Liver (tissue), 7 donors: ENCODE measurements at regions not wholly inside any gene's neighbourhood (a gene's known extent, or its start where the extent isn't known, plus 50 kb on each side); places are given as distances from the start of the nearest gene placed in this dataset.

Source experiments
- DNase-seq: peaks from one replicate; pipeline ENCODE4 v3.0.0-alpha.2; 2017; ENCODE audit warnings: low spot score
- H3K27ac ChIP-seq, 2 donors: one replicate each; pipeline ENCODE4 v1.7.0; 2013; ENCODE audit warnings: inconsistent platforms in 2 of 2, low read length in 2 of 2, control low read depth in 1 of 2, low read depth in 1 of 2, mild to moderate bottlenecking in 1 of 2
- H3K27me3 ChIP-seq, 4 donors: one replicate each; pipeline versions ENCODE4 v1.6.1 to v1.7.0; 2013; ENCODE audit warnings: low read length in 3 of 4, inconsistent platforms in 1 of 4, mild to moderate bottlenecking in 1 of 4, moderate library complexity in 1 of 4; ENCODE audit not compliant: control insufficient read depth in 4 of 4, insufficient read depth in 4 of 4
- H3K36me3 ChIP-seq, 4 donors: one replicate each; pipeline versions ENCODE4 v1.6.1 to v1.7.0; 2013; ENCODE audit warnings: low read length in 3 of 4, mild to moderate bottlenecking in 3 of 4, low read depth in 1 of 4, moderate library complexity in 1 of 4; ENCODE audit not compliant: control insufficient read depth in 4 of 4, insufficient read depth in 3 of 4
- H3K4me1 ChIP-seq, 4 donors: one replicate each; pipeline versions ENCODE4 v1.6.1 to v1.7.0; 2013; ENCODE audit warnings: low read length in 3 of 4, mild to moderate bottlenecking in 3 of 4, moderate library complexity in 1 of 4; ENCODE audit not compliant: control insufficient read depth in 4 of 4, insufficient read depth in 4 of 4
- H3K4me3 ChIP-seq, 3 donors: one replicate each; pipeline versions ENCODE4 v1.6.1 to v1.7.0; 2013; ENCODE audit warnings: low read length in 3 of 3, control low read depth in 1 of 3, low read depth in 1 of 3, mild to moderate bottlenecking in 1 of 3
- H3K9ac ChIP-seq, 2 donors: one replicate each; pipeline ENCODE4 v1.7.0; 2013; ENCODE audit warnings: low read length in 2 of 2, mild to moderate bottlenecking in 2 of 2, moderate library complexity in 2 of 2, control low read depth in 1 of 2, low read depth in 1 of 2
- H3K9me3 ChIP-seq, 4 donors: one replicate each; pipeline versions ENCODE4 v1.6.1 to v1.7.0; 2013; ENCODE audit warnings: low read length in 3 of 4; ENCODE audit not compliant: control insufficient read depth in 4 of 4
- ATF3 ChIP-seq: IDR thresholded peaks from 2 replicates; pipeline ENCODE4 v1.6.1; 2016; ENCODE audit warnings: antibody characterized with exemption
- GABPA ChIP-seq, 2 donors: IDR thresholded peaks in 1 of 2; conservative IDR thresholded peaks in 1 of 2; 2 replicates each; pipeline ENCODE4 v1.6.1; 2016; ENCODE audit warnings: antibody characterized with exemption in 2 of 2, mild to moderate bottlenecking in 1 of 2, moderate library complexity in 1 of 2
- HNF4A ChIP-seq, 2 donors: conservative IDR thresholded peaks; 2 replicates each; pipeline ENCODE4 v1.6.1; 2016; ENCODE audit warnings: antibody characterized with exemption in 2 of 2, mild to moderate bottlenecking in 2 of 2
- JUND ChIP-seq, 2 donors: IDR thresholded peaks; 2 replicates each; pipeline ENCODE4 v1.6.1; 2016; ENCODE audit warnings: antibody characterized with exemption in 2 of 2
- NR2F2 ChIP-seq: IDR thresholded peaks from 2 replicates; pipeline ENCODE4 v1.6.1; 2016; ENCODE audit warnings: antibody characterized with exemption
- RAD21 ChIP-seq, 2 donors: IDR thresholded peaks; 2 replicates each; pipeline ENCODE4 v1.6.1; 2016; ENCODE audit warnings: antibody characterized with exemption in 2 of 2, mild to moderate bottlenecking in 2 of 2
- ZBTB33 ChIP-seq: IDR thresholded peaks from 2 replicates; pipeline ENCODE4 v1.6.1; 2016; ENCODE audit warnings: antibody characterized with exemption
- WGBS: extraction: QIAGEN DNeasy Blood & Tissue Kit; methylation state at CpG from one replicate; pipeline ENCODE4 v1.1.7; 2013; 5-methylcytosine and 5-hydroxymethylcytosine counted together
- donor health status: healthy.
- donor health status: healthy.
- donor health status: healthy.
- donor health status: healthy.

GRCh38 chr2:55099878-55100820 is 49.9 kb upstream of the RTN4 start:
- H3K9me3 ChIP-seq: no peaks in the 10 kb centered on the region
- peaks cover 0 to 2% (median 0%) of the 10 kb centered on the region in 4 donors for H3K4me1 ChIP-seq
- H3K9ac ChIP-seq: no peak overlapping the region
- H3K27me3 ChIP-seq: no peaks in the 10 kb centered on the region
- TF ChIP-seq JUND (IDR thresholded peaks at IDR 0.05) (peak in 1 of 2 donors; percentile 17), GABPA (IDR thresholded peaks at IDR 0.05 in 1 of 2, conservative IDR thresholded peaks at IDR 0.05 in 1 of 2) (no peak), ZBTB33 (no peak), HNF4A (conservative IDR thresholded peaks at IDR 0.05) (no peak), RAD21 (IDR thresholded peaks at IDR 0.05) (no peak), NR2F2 (peak; percentile 25), ATF3 (peak; percentile 43)
- 76% methylated on average over 5 of the region's 5 CpGs for WGBS
- H3K27ac ChIP-seq: no peak overlapping the region
- H3K36me3 ChIP-seq: no peaks in the 10 kb centered on the region
- H3K4me3 ChIP-seq: no peak overlapping the region
- DNase-seq: no peak
